Stimulated activated CD4-positive, alpha-beta T cell treated with anti-CD3 and anti-CD28 coated beads, Interleukin-12 subunit alpha, Interleukin-12 subunit beta, amount 100 ng/mL, for 24 hours (primary cell): ENCODE measurements at regions not wholly inside any gene's neighbourhood (a gene's known extent, or its start where the extent isn't known, plus 50 kb on each side); places are given as distances from the start of the nearest gene placed in this dataset.

Source experiments
- DNase-seq, 2 experiments: peaks; one replicate each; pipeline ENCODE4 v3.0.0-alpha.2; 2020; ENCODE audit warnings: low read depth in 2 of 2

GRCh38 chr5:173719731-173720082 lies 103.3 kb upstream of the BOD1 start:
- DNase-seq: no peak

DNA sequence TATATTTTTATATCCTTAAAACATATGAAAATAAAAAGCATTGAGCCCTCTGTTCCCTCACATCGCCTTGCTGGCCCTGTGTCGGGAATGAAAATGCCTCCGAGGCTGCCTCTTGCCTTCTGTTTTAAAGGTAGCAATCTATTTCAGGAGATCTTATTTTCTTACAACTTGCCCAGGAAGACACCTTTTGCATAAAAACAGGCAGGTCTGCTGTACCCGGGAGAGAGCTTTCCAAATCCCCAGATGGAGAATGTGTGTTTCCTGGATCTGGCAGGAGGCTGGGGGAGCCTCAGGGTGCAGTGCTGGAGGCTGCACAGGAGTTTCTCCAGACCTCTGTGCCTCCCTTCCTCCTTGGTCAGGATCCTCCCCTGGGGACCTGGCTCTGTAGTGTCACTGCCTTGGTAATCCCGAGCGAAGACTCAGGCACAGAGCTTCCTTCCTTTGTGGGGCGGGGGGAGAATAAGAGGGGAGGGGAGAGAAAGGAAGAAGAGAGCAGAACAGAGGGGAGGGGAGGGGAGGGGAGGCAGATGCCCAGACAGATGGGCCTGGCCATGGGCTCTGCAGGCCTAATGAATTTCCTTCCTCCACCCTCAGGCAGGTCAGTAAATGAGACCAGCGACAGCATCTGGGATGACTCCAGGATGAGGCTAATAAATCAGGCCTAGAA lies 104.0 kb upstream of the BOD1 start:
- no peak for DNase-seq

DNA sequence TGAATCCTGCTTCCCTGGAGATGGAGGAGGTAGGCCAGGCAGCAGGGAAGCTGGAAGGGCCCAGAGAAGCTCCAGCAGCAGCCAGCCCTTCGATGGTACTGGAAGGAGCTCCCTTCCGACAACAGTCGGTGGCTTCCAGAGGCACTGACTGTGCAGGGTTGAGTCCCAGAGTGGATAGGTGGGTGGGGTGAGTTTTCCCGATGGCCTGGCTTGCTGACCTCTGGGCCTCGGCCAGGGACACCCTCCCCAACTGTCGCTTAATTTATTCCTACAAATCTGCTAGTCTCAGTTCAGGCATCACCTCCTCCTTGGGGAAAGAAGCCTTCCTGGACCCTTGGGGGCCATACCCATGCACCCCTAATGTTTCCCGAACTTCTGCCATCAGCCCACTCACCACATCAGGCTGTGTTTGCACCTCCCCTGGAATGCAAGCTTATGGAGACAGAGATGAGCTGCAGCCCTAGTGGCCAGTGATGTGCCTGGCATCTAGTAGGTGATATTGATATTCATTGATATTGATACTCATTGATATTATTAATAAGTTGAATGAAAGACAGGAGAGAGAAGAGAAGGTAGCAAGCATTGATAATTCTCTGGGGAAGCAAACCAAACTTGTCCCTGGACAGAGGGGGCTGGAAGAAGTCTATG lies 104.6 kb upstream of the BOD1 start:
- DNase-seq: no peak

- DNase-seq: no peak
These were observed 105.3 kb upstream of the BOD1 start for GRCh38 chr5:173721601-173722232.

DNA sequence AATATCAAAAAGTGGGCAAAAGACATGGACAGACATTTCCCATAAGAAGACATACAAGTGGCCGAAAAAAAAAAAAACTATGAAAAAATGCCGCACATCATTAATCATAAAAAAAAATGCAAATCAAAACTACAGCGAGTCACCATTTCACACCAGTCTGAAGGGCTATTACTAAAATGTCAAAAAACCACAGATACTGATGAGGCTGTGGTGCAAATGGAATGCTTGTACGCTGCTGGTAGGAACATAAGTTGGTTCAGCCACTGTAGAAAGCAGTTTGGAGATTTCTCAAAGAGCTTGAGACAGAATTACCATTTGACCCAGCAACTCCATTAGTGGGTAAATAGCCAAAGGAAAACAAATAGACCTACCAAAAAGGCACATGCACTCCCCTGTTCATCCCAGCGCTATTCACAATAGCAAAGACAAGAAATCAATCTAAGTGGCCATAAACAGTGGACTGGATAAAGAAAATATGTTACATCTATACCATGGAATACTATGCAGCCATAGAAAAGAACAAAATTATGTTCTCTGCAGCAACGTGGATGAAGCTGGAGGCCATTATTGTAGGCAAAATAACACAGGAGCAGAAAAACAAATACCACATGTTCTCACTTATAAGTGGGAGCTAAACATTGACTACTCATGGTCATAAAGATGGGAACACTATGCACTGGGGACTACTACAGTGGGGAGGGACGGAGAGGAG lies 110.6 kb upstream of the BOD1 start:
- no peak for DNase-seq

DNA sequence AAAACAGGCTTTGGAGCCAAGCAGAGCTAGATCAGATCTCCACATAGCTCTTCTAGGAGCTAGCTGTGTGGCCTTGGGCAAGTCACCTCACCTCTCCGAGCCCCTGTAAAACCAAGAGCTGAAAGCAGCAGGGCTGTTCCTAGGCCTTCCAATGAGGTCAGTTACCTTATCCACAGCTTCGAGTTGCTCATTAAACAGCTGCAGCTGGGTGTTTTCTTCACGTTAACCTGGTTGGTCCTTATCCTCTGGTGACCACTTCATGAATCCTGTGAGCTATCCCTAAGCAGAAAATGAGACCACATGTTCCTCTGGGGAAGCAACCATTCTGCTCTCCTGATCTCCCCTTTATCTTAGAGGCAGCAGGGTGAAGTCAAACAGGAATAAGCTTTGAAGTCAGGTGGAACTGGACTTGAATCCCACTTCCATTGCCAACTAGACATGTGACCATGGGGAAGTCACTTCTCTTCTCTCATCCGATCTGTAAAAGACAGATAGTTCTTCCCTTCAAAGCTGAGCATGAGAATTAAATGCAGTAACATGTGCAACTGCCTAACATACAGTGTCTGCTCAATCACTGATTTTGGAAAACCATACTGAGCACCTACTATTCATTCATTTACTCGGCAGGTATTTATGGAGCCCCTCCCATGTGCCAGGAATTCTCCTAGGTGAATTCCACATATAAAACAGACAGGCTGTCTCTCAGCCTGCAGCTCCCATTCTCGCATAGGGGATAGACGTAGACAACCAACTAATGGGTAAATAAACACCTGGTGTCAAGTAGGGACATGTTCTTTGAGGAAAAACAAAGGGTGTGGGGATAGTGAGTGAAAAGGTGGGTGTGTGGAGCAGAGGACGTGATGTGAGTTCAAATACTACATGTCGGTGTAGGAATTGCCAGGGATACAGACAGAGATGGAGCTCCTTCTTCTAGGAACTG lies 111.7 kb upstream of the BOD1 start:
- no peak for DNase-seq

DNA sequence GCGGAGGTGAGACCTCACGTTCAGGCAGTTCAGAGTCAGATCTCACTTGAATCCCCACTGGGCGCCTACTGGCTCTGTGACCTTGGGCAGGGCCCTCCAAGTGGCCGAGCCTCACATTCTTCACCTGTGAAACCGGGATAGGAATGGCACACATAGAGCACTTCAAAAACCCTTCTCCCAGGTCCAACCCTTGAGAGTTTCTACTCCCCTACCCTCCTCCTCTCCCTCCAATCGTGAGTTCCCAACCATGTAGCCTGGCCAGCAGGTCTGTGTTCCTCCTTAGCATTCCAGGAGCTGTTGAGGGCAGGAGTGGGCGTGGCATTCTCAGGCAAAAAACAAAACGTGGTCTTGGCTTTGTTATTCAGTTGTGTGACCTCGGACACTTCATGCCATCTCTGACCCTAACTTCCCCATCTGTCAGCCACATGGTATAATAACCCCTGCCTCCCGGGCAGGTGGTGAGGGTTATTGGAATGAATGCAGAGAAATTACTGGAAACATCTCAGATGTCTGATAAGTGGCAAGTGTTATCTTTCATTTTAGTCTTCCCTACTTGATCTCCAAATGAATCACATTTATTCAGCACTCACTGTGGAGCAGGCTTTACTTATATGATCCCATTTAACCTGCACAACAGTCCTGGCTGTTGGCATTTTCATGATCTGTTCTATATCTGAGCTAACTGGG lies 112.8 kb upstream of the BOD1 start:
- DNase-seq: no peak

- no peak for DNase-seq
These were observed 114.3 kb upstream of the BOD1 start for GRCh38 chr5:173730632-173731298.

DNA sequence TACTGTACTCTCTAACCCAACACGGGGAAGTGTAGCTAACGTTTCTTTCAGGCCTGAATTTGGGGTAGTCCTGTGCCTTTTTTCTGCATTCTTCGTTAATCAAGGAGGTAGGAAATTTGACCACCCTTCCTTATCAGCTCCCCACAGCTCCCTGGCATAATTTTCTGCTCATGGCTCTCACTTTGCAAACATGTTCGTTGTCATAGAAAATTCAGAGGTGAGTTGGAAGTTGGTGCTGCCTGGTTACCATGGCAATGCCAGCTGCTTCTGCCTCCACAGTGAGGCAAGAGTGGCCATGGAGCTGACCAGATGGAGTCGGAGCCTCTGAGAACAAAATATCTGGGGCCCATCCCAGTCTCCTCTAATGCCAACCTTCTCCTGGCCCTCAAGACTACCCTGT lies 116.6 kb upstream of the BOD1 start:
- DNase-seq: no peak

DNA sequence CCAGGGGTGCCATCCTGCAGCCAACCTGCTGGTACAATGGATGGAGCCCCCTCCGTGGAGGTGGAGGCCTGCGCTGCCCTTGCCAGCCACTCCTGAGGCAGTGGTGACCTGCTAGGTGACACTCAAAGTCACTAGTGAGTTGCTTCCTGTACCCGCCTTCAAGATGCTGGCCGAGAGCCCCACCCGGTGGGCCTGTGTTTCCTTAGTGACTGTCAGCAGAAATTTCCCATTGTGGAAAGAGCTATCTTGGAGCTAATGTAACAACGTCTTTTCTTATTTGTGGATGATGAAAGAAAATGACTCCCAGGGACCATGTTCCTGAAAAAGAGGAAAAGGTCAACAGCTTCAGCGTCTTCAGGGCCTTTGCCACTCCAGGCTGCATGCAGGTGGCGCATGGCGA lies 117.0 kb upstream of the BOD1 start:
- no peak for DNase-seq

DNA sequence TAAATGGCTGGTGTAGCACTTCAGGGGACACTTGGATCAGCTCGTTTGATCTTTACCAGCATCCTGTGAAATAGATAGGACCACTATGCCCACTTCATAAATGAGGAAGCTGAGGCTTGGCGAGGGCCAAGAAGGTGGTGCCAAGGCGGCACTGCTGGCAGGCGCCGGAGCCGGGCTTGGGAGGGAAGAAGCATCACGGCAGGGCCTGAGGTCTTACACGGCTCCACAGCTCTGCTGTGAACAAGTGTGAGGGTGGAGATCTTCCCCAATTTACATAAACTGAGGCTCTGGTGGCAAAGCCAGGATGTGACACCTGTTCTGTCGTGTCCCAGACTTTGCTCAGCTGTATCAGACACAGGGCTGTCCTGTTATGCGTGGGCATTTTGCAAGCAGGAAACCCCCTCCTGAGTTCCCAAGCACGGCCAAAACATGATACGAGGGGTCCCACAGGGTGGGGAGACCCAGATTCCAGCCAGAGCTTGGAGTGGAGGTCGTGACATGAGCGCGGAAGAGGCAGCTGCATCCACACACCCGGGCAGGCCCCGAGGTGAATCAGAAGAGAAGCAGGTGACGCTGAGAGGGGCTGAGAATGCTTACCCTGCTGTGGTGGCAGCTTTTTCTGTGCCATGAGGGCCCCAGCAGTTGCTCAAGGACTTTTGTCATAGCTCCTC lies 117.5 kb upstream of the BOD1 start:
- no peak for DNase-seq

DNA sequence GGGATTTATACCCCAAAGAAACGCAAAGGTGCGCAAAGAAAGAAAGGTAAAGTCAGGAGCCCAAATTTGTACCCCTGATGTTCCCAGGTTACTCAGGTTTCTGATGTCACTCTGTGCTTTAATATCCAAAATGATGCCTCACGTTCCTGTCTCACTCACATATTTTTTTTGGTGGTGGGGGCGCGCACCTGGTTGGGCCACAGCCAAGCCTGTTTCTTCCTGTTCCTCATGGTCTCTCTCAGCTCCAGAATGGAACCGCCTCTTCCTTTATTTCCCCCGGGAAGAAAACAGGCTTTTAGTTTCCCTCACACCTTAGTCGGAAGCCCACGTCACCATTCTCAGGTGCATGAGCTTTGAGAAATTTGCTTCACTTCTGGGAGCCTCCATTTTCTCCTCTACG lies 118.3 kb upstream of the BOD1 start:
- no peak for DNase-seq

- DNase-seq: no peak
These were observed 118.7 kb upstream of the BOD1 start for GRCh38 chr5:173735184-173735583.

DNA sequence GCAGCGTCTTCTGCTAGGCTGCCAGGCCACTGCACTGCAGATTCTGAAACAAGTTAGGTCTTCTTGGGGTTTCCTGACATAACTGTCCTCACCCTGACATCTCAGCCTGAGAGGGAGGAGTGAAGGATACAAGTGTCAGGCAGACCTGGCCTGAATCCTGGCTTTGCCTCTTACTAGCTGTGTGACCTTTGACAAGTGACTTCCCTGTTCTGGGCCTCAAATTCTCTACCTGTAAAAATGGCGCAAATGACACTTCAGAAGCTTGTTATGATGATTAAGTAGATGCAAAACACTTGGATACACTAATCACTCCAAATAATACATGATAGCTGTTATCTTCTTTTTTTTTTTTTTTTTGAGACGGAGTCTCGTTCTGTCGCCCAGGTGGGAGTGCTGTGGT lies 119.2 kb upstream of the BOD1 start:
- no peak for DNase-seq

DNA sequence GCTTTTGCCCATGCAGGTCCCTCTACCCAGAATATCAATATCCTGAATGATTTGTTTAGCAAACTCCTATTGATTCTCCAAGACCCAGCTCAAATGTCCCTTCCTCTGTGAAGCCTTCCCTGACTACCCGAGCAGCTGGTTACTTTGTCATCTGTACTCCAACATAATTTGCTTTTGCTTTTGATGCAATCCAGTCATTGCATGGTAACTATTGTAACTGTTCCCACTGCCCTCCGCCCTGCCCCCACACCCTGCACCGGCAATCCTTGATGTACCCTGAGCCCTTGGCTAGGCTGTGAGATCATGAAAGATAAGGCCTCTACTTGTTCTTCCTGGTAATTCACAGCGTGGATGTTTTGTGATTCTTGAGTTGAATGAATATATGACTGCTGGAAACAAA lies 119.9 kb upstream of the BOD1 start:
- DNase-seq: no peak

GRCh38 chr5:173736923-173737412 lies 120.5 kb upstream of the BOD1 start:
- no peak for DNase-seq

DNA sequence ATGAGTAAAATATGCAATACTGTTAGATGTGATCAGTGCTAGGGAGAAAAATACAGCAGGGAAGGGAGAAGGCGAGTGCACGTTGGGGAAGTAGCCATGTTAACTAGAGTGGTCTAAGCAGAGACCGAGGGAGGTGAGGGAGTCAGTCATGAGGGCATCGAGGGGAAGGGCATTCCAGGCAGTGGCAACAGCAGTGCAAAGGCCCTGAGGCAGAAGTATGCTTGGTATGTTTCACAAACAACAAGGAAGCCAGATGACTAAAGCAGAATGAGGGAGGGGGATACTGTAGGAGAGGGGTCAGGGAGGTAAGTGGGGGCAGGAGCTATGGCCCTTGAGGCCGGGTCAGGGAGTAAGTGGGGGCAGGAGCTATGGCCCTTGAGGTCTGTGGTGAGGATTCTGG lies 123.3 kb upstream of the BOD1 start:
- DNase-seq: no peak

DNA sequence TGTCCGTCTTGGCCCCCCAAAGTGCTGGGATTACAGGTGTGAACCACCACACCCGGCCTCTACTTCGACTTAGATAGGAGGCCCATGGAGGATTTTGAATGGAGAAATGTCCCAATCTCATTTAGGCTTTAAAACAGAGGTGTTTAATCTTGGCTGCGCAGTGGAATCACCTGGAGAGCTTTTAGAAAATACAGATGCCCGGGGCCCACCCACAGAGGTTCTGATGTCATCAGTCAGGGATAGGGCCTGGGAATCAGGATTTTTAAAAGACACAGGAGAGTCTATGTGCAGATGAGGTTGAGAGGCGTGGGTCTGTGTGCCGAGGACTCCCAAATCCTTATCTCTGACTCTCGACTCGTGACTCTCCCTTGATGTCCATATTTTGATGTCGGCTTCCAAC lies 124.0 kb upstream of the BOD1 start:
- no peak for DNase-seq

DNA sequence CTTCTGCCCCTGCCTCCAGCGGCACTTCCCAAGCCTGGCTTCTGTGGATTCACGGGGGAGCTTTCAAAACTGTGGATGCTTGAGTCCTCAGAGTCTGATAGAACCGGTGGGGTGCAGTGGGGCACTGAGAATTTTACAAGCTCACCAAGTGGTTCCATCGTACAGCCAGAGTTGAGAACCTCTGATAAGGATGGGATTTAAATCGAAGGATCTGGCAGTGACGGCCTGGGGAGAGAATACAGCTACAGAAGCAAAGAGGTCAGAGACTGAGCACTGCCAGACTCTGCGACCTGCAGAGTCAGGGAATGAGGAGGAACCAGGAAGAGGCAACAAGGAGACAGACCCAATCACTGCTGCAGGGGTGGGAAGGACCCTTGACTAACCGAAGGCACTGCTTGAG lies 124.6 kb upstream of the BOD1 start:
- no peak for DNase-seq
